ENCODE measurements at regions not wholly inside any gene's neighbourhood (a gene's known extent, or its start where the extent isn't known, plus 50 kb on each side); places are given as distances from the start of the nearest gene placed in this dataset.

- no peak for DNase-seq (ENCODE audit: low spot score)
- in situ Hi-C loops (cut with MboI; ENCODE audit: low sequenced_read_pairs, unreplicated experiment), result no loop called here
- TF ChIP-seq CTCF (IDR thresholded peaks at IDR 0.05; ENCODE audit: borderline replicate concordance, control extremely low read depth, extremely low read depth, insufficient read depth, missing control alignments), result no peak
Observed at GRCh38 chr7:36775676-36776075, 51.4 kb upstream of the AOAH start.

- no peak for TF ChIP-seq CTCF (IDR thresholded peaks at IDR 0.05; ENCODE audit: borderline replicate concordance, control extremely low read depth, extremely low read depth, insufficient read depth, missing control alignments)
- in situ Hi-C loops (cut with MboI; ENCODE audit: low sequenced_read_pairs, unreplicated experiment), result no loop called here
- no peak for DNase-seq (ENCODE audit: low spot score)
Observed at GRCh38 chr7:36775061-36775620, 50.8 kb upstream of the AOAH start.
